HCT116 (cell line): ENCODE measurements at regions not wholly inside any gene's neighbourhood (a gene's known extent, or its start where the extent isn't known, plus 50 kb on each side); places are given as distances from the start of the nearest gene placed in this dataset.

Experiments used
- ATAC-seq: fragments of 200-7000 bp; cut with Tn5 transposase; 2 replicates; pipeline ENCODE4 v1.9.1; 2020; ENCODE audit warnings: mild to moderate bottlenecking, moderate library complexity
- BruUV-seq: library from RNA; stranded (reverse); fragments of 400-500 nt; replicated peaks from 2 replicates; lab custom pipeline; 2021; lab: Mats Ljungman, UMichigan
- CTCF ChIA-PET: fragments of 300-600 bp; sonication (Branson Sonifier 250); formaldehyde crosslinking; loops from one replicate; lab custom pipeline; 2021; ENCODE audit warnings: antibody characterized with exemption; lab: Charles Lee
- POLR2A ChIA-PET: fragments of 300-600, 350-600 bp; sonication (Branson Sonifier 250); formaldehyde crosslinking; loops from one replicate; lab custom pipeline; 2021; ENCODE audit warnings: antibody characterized with exemption; lab: Charles Lee
- RAD21 ChIA-PET, 2 experiments: fragments of 300-600 bp; sonication (Branson Sonifier 250); formaldehyde crosslinking; loops; one replicate each; lab custom pipeline; 2023; ENCODE audit warnings: low total read pairs in 2 of 2; ENCODE audit not compliant: uncharacterized antibody in 2 of 2, unreplicated experiment in 2 of 2, low non-redundant PET in 1 of 2; lab: Charles Lee
- DNase-seq: peaks from one replicate; pipeline ENCODE4 v3.0.0-alpha.2; 2010; ENCODE audit warnings: low read depth, low spot score
- H2AFZ ChIP-seq: fragments of 200-600 bp; shearing (Covaris generic), sonication (generic); 2 replicates; pipeline ENCODE4 v1.6.1; 2017; ENCODE audit warnings: low read depth, mixed run types, mixed read lengths, antibody characterized with exemption, low read length; ENCODE audit not compliant: poor library complexity, severe bottlenecking
- H3K27ac ChIP-seq: 2 replicates; pipeline ENCODE4 v1.5.1; 2012; ENCODE audit warnings: low read depth, low read length
- H3K27me3 ChIP-seq: fragments of 200-600 bp; sonication (generic); 2 replicates; pipeline ENCODE4 v1.6.1; 2016; ENCODE audit warnings: mixed run types, low read length, mixed read lengths; ENCODE audit not compliant: insufficient read depth
- H3K36me3 ChIP-seq, 2 experiments: fragments of 200-500 bp in 1 of 2; fragments of 200-600 bp in 1 of 2; sonication (Bioruptor generic) in 1 of 2; sonication (generic) in 1 of 2; 2 replicates each; pipeline versions ENCODE4 v1.5.1 to v1.6.1; 2014 to 2016; ENCODE audit warnings: low read length in 2 of 2, inconsistent platforms in 1 of 2, mixed read lengths in 1 of 2, mixed run types in 1 of 2; ENCODE audit not compliant: insufficient read depth in 2 of 2, control insufficient read depth in 1 of 2
- H3K4me1 ChIP-seq, 2 experiments: fragments of 200-600 bp in 1 of 2; sonication (generic) in 1 of 2; 2 replicates each; pipeline versions ENCODE4 v1.5.1 to v1.6.1; 2012 to 2017; ENCODE audit warnings: low read length in 2 of 2, inconsistent platforms in 1 of 2, mild to moderate bottlenecking in 1 of 2, mixed read lengths in 1 of 2, mixed run types in 1 of 2, moderate library complexity in 1 of 2; ENCODE audit not compliant: insufficient read depth in 2 of 2, control insufficient read depth in 1 of 2
- H3K4me2 ChIP-seq: fragments of 200-600 bp; sonication (generic); 2 replicates; pipeline ENCODE4 v1.6.1; 2017; ENCODE audit warnings: mixed run types, low read length, mixed read lengths
- H3K4me3 ChIP-seq, 2 experiments: fragments of 200-600 bp in 1 of 2; sonication (generic) in 1 of 2; replicated peaks in 1 of 2; 2 replicates each; pipeline ENCODE4 v1.5.1; 2011 to 2016; ENCODE audit warnings: low read length in 2 of 2, control low read depth in 1 of 2, low read depth in 1 of 2, mild to moderate bottlenecking in 1 of 2, mixed read lengths in 1 of 2, mixed run types in 1 of 2
- H3K79me2 ChIP-seq: fragments of 200-600 bp; sonication (generic); 2 replicates; pipeline ENCODE4 v1.6.1; 2017; ENCODE audit warnings: mild to moderate bottlenecking, mixed run types, low read length, moderate library complexity, mixed read lengths; ENCODE audit not compliant: insufficient read depth
- H3K9ac ChIP-seq: fragments of 200-600 bp; sonication (generic); 2 replicates; pipeline ENCODE4 v1.6.1; 2016; ENCODE audit warnings: low read length, mixed read lengths
- H3K9me2 ChIP-seq: fragments of 200-600 bp; sonication (generic), shearing (Covaris generic); 2 replicates; pipeline ENCODE4 v1.6.1; 2017; ENCODE audit warnings: mixed run types, mild to moderate bottlenecking, moderate library complexity; ENCODE audit not compliant: insufficient read depth
- H3K9me3 ChIP-seq, 2 experiments: fragments of 200-500 bp in 1 of 2; fragments of 200-600 bp in 1 of 2; sonication (Bioruptor generic) in 1 of 2; sonication (generic) in 1 of 2; 2 replicates each; pipeline ENCODE4 v1.6.1; 2014 to 2017; ENCODE audit warnings: low read length in 2 of 2, mixed read lengths in 2 of 2, inconsistent platforms in 1 of 2, low read depth in 1 of 2, mild to moderate bottlenecking in 1 of 2, mixed run types in 1 of 2, moderate library complexity in 1 of 2; ENCODE audit not compliant: control insufficient read depth in 1 of 2, insufficient read depth in 1 of 2
- H4K20me1 ChIP-seq: fragments of 200-600 bp; sonication (generic), shearing (Covaris generic); 2 replicates; pipeline ENCODE4 v1.6.1; 2017; ENCODE audit warnings: mixed run types, mild to moderate bottlenecking, moderate library complexity; ENCODE audit not compliant: insufficient read depth
- CBX3 ChIP-seq: IDR thresholded peaks from 2 replicates; pipeline ENCODE4 v1.6.1; 2012; ENCODE audit warnings: low read depth
- CEBPB ChIP-seq: IDR thresholded peaks from 2 replicates; pipeline ENCODE4 v1.6.1; 2012; ENCODE audit warnings: low read depth
- EGR1 ChIP-seq: IDR thresholded peaks from 2 replicates; pipeline ENCODE4 v1.6.1; 2012; ENCODE audit warnings: low read depth
- EZH2phosphoT487 ChIP-seq: fragments of 200-600 bp; IDR thresholded peaks from 2 replicates; pipeline ENCODE4 v1.6.1; 2018; ENCODE audit warnings: antibody characterized with exemption, borderline replicate concordance
- FOSL1 ChIP-seq: IDR thresholded peaks from 2 replicates; pipeline ENCODE4 v1.6.1; 2012; ENCODE audit warnings: low read depth
- JUND ChIP-seq: IDR thresholded peaks from 2 replicates; pipeline ENCODE4 v1.6.1; 2012
- POLR2AphosphoS5 ChIP-seq: IDR thresholded peaks from 2 replicates; pipeline ENCODE4 v1.6.1; 2011; ENCODE audit warnings: mild to moderate bottlenecking, low read depth, low read length, moderate library complexity
- RAD21 ChIP-seq: IDR thresholded peaks from 2 replicates; pipeline ENCODE4 v1.6.1; 2012; ENCODE audit warnings: low read depth, mild to moderate bottlenecking
- SIN3A ChIP-seq: IDR thresholded peaks from 2 replicates; pipeline ENCODE4 v1.6.1; 2012; ENCODE audit warnings: low read depth
- SRF ChIP-seq: IDR thresholded peaks from 2 replicates; pipeline ENCODE4 v1.6.1; 2012; ENCODE audit warnings: low read depth
- TCF7L2 ChIP-seq: IDR thresholded peaks from 2 replicates; pipeline ENCODE4 v1.7.0; 2011; ENCODE audit warnings: borderline replicate concordance, inconsistent platforms; ENCODE audit not compliant: insufficient read depth, insufficient read length; ENCODE audit errors: extremely low read depth
- YY1 ChIP-seq: IDR thresholded peaks from 2 replicates; pipeline ENCODE4 v1.6.1; 2011; ENCODE audit warnings: low read length, low read depth, moderate library complexity, mild to moderate bottlenecking; ENCODE audit not compliant: insufficient replicate concordance; ENCODE audit errors: extremely low read depth
- ZFX ChIP-seq: fragments of 450-650 bp; IDR thresholded peaks from 2 replicates; pipeline ENCODE4 v1.6.1; 2017
- intact Hi-C: fragments of 100-400 bp; cut with micrococcal nuclease; formaldehyde crosslinking; loops from 2 replicates; pipeline ENCODE4 v1.10.0; 2022
- TF ChIP-seq, protein P1 (sequence below): IDR thresholded peaks from 2 replicates; pipeline ENCODE4 v1.6.1; 2012
- TF ChIP-seq, protein P2 (sequence below): IDR thresholded peaks from 2 replicates; pipeline ENCODE4 v1.6.1; 2012; ENCODE audit warnings: low read depth

DNA sequence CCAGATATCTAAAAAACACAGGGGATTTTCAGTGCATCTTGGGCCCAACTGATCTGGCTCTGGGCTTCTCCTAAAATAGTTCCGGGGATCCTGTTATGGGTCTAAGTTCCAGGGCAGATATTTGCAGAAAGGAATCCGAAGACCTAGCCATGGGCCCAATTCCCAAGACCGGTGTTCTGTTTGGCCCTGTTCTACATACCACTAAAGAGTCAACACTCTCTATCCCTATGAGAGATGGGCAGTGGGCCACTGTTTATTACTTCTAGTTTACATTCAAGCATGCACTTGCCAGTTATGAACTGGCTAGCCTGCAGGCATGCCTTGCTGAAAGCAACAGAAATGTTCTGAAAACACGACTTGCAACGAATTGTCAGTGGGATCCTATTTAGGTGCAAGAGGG lies 87.4 kb upstream of the PLCB4 start:
- no TSS peak for BruUV-seq
- DNase-seq (no peak), ATAC-seq (no peak)
- H2AFZ ChIP-seq: no peak overlapping the region
- H3K36me3 ChIP-seq: no peaks in the 10 kb centered on the region
- H3K9ac ChIP-seq: no peak overlapping the region
- no peaks in the 10 kb centered on the region for H3K27me3 ChIP-seq
- H3K79me2 ChIP-seq: no peaks in the 10 kb centered on the region
- no peak for TF ChIP-seq POLR2AphosphoS5
- TF ChIP-seq YY1: no peak
- TF ChIP-seq, protein P1, sequence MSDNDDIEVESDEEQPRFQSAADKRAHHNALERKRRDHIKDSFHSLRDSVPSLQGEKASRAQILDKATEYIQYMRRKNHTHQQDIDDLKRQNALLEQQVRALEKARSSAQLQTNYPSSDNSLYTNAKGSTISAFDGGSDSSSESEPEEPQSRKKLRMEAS: no peak
- no peak for TF ChIP-seq FOSL1
- TF ChIP-seq RAD21: no peak
- POLR2A ChIA-PET: no interaction called here
- no peaks in the 10 kb centered on the region for H3K9me2 ChIP-seq
- no peaks in the 10 kb centered on the region for H3K4me1 ChIP-seq
- H4K20me1 ChIP-seq: no peaks in the 10 kb centered on the region
- no peak overlapping the region for H3K27ac ChIP-seq
- intact Hi-C loops: no loop called here
- no peaks in the 10 kb centered on the region for H3K9me3 ChIP-seq
- RAD21 ChIA-PET: no interaction called here
- H3K4me3 ChIP-seq: no peak overlapping the region
- no peak overlapping the region for H3K4me2 ChIP-seq
- CTCF ChIA-PET: no interaction called here

DNA sequence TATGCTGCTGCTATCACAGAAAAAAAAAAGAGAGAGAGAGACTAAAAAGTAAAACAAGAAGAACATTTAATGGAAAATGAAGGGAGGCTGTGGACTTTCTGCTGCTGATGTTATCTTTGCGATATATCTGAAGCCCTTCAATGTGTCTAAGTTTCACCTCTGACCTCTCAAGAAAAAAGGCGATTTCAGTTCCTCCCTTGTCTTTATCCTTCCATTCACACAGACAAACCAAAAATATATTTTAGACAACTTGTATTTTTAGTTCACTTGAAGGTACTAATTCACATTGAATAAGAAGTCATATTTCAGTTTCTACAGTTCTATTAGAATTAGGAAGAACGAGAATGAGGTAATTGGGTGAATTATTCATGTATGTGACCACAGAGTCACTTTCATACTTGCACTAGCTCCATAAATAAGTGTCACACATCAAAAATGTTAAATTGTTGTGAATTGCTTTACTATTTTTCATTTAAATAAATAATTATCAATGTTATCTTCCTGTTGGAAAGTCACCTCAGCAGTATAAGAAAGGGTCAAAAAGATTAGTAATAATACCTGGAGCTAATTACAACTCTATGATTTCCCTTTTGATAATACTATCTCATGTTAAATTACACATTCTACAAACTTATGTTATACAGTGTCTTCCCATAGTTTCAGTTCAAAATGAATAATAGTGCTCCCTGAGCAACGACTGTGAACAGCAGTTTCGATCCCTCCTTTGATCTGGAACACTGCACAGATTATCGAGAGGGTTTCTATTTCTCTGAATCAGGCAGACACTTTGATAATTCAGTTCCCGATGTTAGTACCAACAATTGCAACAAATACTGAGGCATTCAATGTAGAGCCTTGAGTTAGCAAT lies 85.2 kb upstream of the PLCB4 start:
- no TSS peak for BruUV-seq
- H2AFZ ChIP-seq: no peak overlapping the region
- intact Hi-C loops: no loop called here
- no peaks in the 10 kb centered on the region for H3K79me2 ChIP-seq
- no peaks in the 10 kb centered on the region for H3K36me3 ChIP-seq
- no peaks in the 10 kb centered on the region for H3K9me2 ChIP-seq
- H3K27ac ChIP-seq: no peak overlapping the region
- ATAC-seq (no peak), DNase-seq (no peak)
- H3K9me3 ChIP-seq: no peaks in the 10 kb centered on the region
- H3K9ac ChIP-seq: no peak overlapping the region
- TF ChIP-seq EGR1 (no peak), SRF (no peak), EZH2phosphoT487 (no peak), YY1 (no peak), JUND (no peak), CBX3 (no peak), SIN3A (no peak), CEBPB (no peak), ZFX (no peak), TCF7L2 (no peak), FOSL1 (no peak)
- TF ChIP-seq, protein P2, sequence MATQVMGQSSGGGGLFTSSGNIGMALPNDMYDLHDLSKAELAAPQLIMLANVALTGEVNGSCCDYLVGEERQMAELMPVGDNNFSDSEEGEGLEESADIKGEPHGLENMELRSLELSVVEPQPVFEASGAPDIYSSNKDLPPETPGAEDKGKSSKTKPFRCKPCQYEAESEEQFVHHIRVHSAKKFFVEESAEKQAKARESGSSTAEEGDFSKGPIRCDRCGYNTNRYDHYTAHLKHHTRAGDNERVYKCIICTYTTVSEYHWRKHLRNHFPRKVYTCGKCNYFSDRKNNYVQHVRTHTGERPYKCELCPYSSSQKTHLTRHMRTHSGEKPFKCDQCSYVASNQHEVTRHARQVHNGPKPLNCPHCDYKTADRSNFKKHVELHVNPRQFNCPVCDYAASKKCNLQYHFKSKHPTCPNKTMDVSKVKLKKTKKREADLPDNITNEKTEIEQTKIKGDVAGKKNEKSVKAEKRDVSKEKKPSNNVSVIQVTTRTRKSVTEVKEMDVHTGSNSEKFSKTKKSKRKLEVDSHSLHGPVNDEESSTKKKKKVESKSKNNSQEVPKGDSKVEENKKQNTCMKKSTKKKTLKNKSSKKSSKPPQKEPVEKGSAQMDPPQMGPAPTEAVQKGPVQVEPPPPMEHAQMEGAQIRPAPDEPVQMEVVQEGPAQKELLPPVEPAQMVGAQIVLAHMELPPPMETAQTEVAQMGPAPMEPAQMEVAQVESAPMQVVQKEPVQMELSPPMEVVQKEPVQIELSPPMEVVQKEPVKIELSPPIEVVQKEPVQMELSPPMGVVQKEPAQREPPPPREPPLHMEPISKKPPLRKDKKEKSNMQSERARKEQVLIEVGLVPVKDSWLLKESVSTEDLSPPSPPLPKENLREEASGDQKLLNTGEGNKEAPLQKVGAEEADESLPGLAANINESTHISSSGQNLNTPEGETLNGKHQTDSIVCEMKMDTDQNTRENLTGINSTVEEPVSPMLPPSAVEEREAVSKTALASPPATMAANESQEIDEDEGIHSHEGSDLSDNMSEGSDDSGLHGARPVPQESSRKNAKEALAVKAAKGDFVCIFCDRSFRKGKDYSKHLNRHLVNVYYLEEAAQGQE: no peak
- ChIA-PET CTCF (no interaction called here), RAD21 (no interaction called here), POLR2A (no interaction called here)
- no peaks in the 10 kb centered on the region for H4K20me1 ChIP-seq
- H3K4me2 ChIP-seq: no peak overlapping the region
- no peaks in the 10 kb centered on the region for H3K27me3 ChIP-seq
- no peak overlapping the region for H3K4me3 ChIP-seq
- H3K4me1 ChIP-seq: no peaks in the 10 kb centered on the region
